Endothelial cell (in vitro differentiated cells): ENCODE measurements at regions not wholly inside any gene's neighbourhood (a gene's known extent, or its start where the extent isn't known, plus 50 kb on each side); places are given as distances from the start of the nearest gene placed in this dataset.
A peak's percentile ranks its signal among the peaks of the same experiment; 100 is the strongest.

Source experiments
- DNase-seq: peaks from one replicate; pipeline ENCODE4 v3.0.0; 2021; ENCODE audit warnings: low spot score
- H3K27ac Mint-ChIP-seq: one replicate; pipeline ENCODE4 v1.8.0; 2021; ENCODE audit warnings: mixed read lengths, inconsistent platforms; ENCODE audit not compliant: unreplicated experiment
- H3K27me3 Mint-ChIP-seq: one replicate; pipeline ENCODE4 v1.8.0; 2021; ENCODE audit warnings: mild to moderate bottlenecking, moderate library complexity, mixed read lengths, inconsistent platforms; ENCODE audit not compliant: unreplicated experiment
- H3K36me3 Mint-ChIP-seq: one replicate; pipeline ENCODE4 v1.8.0; 2021; ENCODE audit warnings: mild to moderate bottlenecking, low read depth, mixed read lengths, inconsistent platforms; ENCODE audit not compliant: unreplicated experiment
- H3K4me1 Mint-ChIP-seq: one replicate; pipeline ENCODE4 v1.8.0; 2021; ENCODE audit warnings: mild to moderate bottlenecking, mixed read lengths, inconsistent platforms; ENCODE audit not compliant: unreplicated experiment
- H3K4me3 Mint-ChIP-seq: one replicate; pipeline ENCODE4 v1.8.0; 2021; ENCODE audit warnings: mild to moderate bottlenecking, mixed read lengths, inconsistent platforms; ENCODE audit not compliant: unreplicated experiment
- H3K9me3 Mint-ChIP-seq: one replicate; pipeline ENCODE4 v1.8.0; 2021; ENCODE audit warnings: mixed read lengths, inconsistent platforms; ENCODE audit not compliant: unreplicated experiment
- TF ChIP-seq, protein P1 (sequence below): fragments of 200-600 bp; sonication (generic); IDR thresholded peaks from one replicate; pipeline ENCODE4 v1.5.0; 2021; ENCODE audit warnings: antibody characterized with exemption; ENCODE audit not compliant: unreplicated experiment

DNA sequence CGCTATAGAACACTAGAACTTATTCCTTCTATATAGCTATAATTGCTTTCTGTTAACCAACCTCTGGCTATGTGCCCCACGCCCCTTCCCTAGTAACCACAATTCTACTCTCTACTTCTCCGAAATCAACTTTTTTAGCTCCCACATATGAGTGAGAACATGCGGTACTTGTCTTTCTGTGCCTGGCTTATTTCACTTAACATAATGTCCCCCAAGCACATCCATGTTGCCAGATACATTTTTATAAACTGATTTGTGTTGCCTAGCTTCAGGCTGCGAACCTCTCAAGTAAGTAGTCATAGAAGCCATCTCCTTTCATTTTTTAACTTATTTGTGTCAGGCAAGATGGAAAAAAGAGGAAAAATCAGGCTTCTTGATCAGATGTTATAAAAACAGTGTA is 249.5 kb downstream of the TMEM167A start:
- H3K4me3 Mint-ChIP-seq = no peak overlapping the region
- no peak overlapping the region for H3K27ac Mint-ChIP-seq
- no peaks in the 10 kb centered on the region for H3K9me3 Mint-ChIP-seq
- no peak for DNase-seq
- peaks cover 2% of the 10 kb centered on the region for H3K27me3 Mint-ChIP-seq
- H3K4me1 Mint-ChIP-seq = peaks cover 5% of the 10 kb centered on the region
- no peaks in the 10 kb centered on the region for H3K36me3 Mint-ChIP-seq
- TF ChIP-seq, protein P1, sequence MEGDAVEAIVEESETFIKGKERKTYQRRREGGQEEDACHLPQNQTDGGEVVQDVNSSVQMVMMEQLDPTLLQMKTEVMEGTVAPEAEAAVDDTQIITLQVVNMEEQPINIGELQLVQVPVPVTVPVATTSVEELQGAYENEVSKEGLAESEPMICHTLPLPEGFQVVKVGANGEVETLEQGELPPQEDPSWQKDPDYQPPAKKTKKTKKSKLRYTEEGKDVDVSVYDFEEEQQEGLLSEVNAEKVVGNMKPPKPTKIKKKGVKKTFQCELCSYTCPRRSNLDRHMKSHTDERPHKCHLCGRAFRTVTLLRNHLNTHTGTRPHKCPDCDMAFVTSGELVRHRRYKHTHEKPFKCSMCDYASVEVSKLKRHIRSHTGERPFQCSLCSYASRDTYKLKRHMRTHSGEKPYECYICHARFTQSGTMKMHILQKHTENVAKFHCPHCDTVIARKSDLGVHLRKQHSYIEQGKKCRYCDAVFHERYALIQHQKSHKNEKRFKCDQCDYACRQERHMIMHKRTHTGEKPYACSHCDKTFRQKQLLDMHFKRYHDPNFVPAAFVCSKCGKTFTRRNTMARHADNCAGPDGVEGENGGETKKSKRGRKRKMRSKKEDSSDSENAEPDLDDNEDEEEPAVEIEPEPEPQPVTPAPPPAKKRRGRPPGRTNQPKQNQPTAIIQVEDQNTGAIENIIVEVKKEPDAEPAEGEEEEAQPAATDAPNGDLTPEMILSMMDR = no peak

DNA sequence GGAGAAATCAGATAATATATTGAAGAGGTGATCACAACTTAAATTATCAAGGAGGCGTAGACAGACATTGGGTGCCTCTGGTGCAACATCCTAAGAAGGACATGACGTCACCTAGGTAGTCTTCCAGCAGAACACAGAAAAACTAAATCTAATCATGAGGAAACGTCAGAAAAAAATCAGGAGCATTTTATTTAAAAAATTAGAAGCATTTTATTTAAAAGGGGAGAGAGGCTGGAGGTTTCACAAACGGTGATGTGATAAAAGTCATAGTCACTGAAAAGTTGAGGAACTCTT is 254.6 kb downstream of the TMEM167A start:
- H3K27me3 Mint-ChIP-seq = peaks cover 2% of the 10 kb centered on the region
- TF ChIP-seq, protein P1 = no peak
- no peaks in the 10 kb centered on the region for H3K9me3 Mint-ChIP-seq
- H3K27ac Mint-ChIP-seq = peak overlapping the region; percentile 82
- H3K36me3 Mint-ChIP-seq = no peaks in the 10 kb centered on the region
- peaks cover 18% of the 10 kb centered on the region for H3K4me1 Mint-ChIP-seq
- H3K4me3 Mint-ChIP-seq = no peak overlapping the region
- no peak for DNase-seq

DNA sequence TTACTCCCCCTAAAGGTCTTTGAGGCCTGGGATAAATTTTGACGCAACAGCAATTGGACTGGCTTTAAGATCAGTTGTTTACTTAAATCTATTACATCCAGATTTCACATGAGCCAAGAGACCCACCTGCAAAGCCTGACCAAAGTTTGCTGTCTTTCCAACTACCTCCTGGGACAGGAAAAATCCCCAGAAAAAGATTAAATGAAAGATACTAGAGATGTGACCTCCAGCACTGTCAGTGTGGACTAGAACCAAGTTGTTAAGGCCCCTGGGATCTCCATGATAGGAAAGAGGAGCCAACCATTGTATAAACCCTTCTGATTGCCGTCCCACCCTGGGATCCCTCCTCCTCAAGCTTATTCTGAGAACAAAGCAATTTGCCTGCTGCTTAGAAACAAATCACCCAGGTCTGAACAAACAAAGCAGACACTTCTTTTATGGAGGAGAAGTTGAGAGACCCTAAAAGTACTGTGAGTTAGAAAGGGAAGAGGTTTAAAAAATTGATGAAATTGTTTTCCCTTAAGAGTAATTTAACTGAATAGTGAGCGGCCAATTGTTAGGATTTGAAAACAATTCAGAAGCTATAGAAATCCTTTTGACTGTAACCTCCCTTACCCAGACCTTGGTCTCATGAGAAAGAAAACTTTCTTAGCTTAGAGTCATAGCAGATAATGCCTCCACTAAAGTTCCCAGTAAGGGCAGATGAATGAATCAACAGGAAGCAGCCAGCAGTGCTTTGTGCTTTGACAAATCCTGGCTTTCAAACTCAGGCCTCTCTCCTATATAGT is 255.2 kb downstream of the TMEM167A start:
- no peak for DNase-seq
- TF ChIP-seq, protein P1 = no peak
- H3K27ac Mint-ChIP-seq = peak overlapping the region; percentile 82
- H3K4me1 Mint-ChIP-seq = peaks cover 18% of the 10 kb centered on the region
- no peak overlapping the region for H3K4me3 Mint-ChIP-seq
- H3K9me3 Mint-ChIP-seq = no peaks in the 10 kb centered on the region
- H3K36me3 Mint-ChIP-seq = no peaks in the 10 kb centered on the region
- H3K27me3 Mint-ChIP-seq = peaks cover 2% of the 10 kb centered on the region

DNA sequence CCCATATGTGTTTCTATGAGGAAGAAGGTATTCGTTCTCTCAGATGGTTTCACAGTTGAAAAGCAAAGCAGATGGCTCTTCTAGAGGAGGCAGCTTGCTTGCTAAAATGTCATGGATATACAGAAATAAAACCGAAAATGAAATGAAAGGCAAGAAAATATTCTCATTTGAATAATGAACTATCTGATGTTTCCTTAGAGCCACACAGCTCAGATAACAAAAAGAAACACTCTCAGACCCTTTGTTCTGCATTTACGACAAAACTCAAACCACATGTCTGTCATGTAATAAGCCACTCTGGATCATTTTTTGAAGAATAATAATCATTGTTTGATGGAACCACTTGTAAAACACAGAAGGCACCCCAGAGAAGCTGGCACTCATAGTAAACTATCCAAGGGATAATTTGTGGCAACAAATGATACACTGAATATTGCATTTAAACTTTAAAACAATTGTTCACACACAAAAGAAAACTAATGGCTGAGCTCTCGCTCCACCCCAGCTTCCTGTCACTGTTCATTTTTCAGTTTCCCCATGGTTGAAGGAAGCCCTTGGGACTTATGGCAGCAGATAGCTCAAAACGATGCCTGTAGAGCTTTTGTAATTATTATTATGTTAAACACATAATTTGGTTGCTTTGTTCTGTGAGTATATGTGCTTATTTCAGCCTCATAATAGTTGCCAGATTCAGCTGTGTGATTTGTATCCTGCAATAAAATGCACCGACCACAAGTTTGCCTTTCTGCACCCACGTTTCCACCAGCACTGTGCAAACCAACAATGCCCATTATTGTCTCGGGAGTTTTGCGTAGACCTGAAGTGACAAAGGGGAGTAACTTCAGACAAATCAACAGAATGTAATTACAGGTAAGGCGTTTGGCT is 256.0 kb downstream of the TMEM167A start:
- H3K36me3 Mint-ChIP-seq = no peaks in the 10 kb centered on the region
- H3K4me3 Mint-ChIP-seq = no peak overlapping the region
- DNase-seq = no peak
- TF ChIP-seq, protein P1 = no peak
- peaks cover 18% of the 10 kb centered on the region for H3K4me1 Mint-ChIP-seq
- H3K27me3 Mint-ChIP-seq = no peaks in the 10 kb centered on the region
- H3K9me3 Mint-ChIP-seq = no peaks in the 10 kb centered on the region
- peak overlapping the region; percentile 82 for H3K27ac Mint-ChIP-seq

DNA sequence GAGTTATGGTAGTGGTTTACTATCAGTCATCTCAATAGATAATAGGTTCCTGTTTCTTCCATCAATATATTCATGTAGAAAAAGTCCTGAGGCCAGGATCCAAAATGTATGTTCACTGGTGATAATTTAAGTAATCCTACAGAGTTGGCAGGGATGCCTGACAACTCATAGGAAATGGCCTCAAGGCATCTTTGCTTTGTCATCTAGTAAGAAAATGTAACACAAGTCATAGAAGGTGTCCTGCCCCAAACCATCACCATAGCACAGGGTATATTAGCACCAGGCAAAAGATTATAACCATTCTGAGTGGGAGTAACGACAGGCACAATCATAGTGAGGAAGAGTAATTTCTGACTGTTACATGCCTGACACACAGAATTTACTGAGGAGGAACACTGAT is 257.0 kb downstream of the TMEM167A start:
- H3K9me3 Mint-ChIP-seq = no peaks in the 10 kb centered on the region
- TF ChIP-seq, protein P1 = no peak
- peaks cover 14% of the 10 kb centered on the region for H3K4me1 Mint-ChIP-seq
- no peak for DNase-seq
- no peaks in the 10 kb centered on the region for H3K36me3 Mint-ChIP-seq
- H3K4me3 Mint-ChIP-seq = no peak overlapping the region
- no peak overlapping the region for H3K27ac Mint-ChIP-seq
- H3K27me3 Mint-ChIP-seq = no peaks in the 10 kb centered on the region
